GM13977 (cell line): ENCODE measurements at regions not wholly inside any gene's neighbourhood (a gene's known extent, or its start where the extent isn't known, plus 50 kb on each side); places are given as distances from the start of the nearest gene placed in this dataset.
"Not testable (repeated sequence)": the region's sequence is repeated elsewhere in the genome, so short reads cannot be mapped to it uniquely, and the experiment has no call there.

ENCODE experiments used
- DNase-seq: peaks from one replicate; pipeline ENCODE4 v3.0.0; 2012; ENCODE audit warnings: low spot score
- CTCF ChIP-seq: IDR thresholded peaks from 2 replicates; pipeline ENCODE4 v1.5.1; 2012; ENCODE audit warnings: mild to moderate bottlenecking, control low read depth; ENCODE audit not compliant: insufficient read depth; ENCODE audit errors: extremely low read depth, missing control alignments
- in situ Hi-C: fragments of 300-500 bp; cut with MboI; formaldehyde crosslinking; loops from one replicate; pipeline ENCODE4 v1.12.0; 2022; ENCODE audit warnings: low sequenced_read_pairs, low pct_unique_long_range_greater_than_20kb, mixed read lengths, inconsistent platforms; ENCODE audit not compliant: unreplicated experiment

- TF ChIP-seq CTCF, result no peak
- in situ Hi-C loops, result no loop called here
- DNase-seq, result no peak
These were observed 77.9 kb upstream of the PIP5K1B start for GRCh38 chr9:68627104-68627503.

DNA sequence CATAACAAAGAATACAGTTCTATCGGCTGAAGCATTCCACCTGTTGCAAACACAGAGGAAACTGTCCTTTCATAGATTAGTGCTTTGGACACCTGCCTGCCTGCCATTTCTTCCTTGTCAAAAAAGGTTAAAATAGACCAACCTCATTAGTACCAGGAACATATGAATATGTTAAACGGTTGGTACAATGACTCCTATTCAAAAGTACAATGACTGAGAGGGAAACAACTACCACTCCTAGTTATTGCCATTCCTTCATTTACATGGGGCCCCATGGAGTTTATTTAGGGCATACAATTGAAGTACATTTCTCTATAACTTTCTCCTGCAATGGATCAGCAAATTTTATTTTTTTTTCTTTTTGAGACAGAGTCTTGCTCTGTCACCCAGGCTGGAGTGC lies 77.4 kb upstream of the PIP5K1B start:
- TF ChIP-seq CTCF, result no peak

GRCh38 chr9:68629042-68629441 lies 76.0 kb upstream of the PIP5K1B start:
- in situ Hi-C loops, result no loop called here
- DNase-seq, result no peak
- TF ChIP-seq CTCF, result no peak

More for the DNA sequence above, 77.4 kb upstream of the PIP5K1B start:
- no peak for DNase-seq
- in situ Hi-C loops, result no loop called here

DNA sequence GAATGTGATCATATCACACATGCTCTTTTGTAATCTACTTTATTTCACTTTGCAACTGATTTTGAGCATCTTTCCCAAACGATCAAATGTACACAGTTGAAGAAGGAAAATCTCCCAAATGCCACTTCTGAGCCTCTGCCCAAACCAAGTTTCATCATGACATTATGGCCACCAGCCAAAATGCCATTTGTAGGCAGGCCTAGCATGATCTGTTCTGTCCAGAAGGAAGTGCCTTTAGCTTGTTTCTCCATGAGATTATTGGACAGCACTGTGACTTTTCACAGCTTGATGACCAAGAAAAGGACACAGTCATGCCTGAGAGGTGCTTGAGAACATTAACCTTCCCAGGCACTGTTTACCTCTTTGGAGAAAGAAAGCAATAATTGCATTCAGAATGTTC lies 73.2 kb upstream of the PIP5K1B start:
- TF ChIP-seq CTCF, result no peak
- in situ Hi-C loops, result no loop called here
- DNase-seq, result no peak

GRCh38 chr9:68637020-68637419 lies 68.0 kb upstream of the PIP5K1B start:
- DNase-seq, result no peak
- no peak for TF ChIP-seq CTCF
- in situ Hi-C loops, result no loop called here

DNA sequence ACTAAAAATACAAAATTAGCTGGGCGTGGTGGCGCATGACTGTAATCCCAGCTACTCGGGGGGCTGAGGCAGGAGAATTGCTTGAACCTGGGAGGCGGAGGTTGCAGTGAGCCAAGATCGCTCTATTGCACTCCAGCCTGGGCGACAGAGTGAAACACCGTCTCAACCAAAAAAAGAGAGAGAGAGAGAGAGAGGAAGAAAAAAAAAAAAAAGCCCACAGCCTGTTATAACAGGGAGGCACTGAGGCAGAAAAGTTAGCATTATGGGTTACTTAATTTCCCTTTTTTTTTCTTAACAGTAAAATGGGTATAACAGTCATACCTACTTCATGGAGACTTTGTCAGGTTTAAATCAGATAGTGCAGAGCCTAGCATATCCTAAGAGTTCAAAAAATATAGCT lies 65.8 kb upstream of the PIP5K1B start:
- in situ Hi-C loops, DNase-seq: not testable (repeated sequence)

- TF ChIP-seq CTCF, result no peak
- in situ Hi-C loops, result no loop called here
- DNase-seq, result no peak
These were observed 64.5 kb upstream of the PIP5K1B start for GRCh38 chr9:68640421-68641089.
